Activated B cell treated with CpG ODN at 0.5 μM for 24 hours (primary cell): ENCODE measurements at regions not wholly inside any gene's neighbourhood (a gene's known extent, or its start where the extent isn't known, plus 50 kb on each side); places are given as distances from the start of the nearest gene placed in this dataset.

Source experiments
- ATAC-seq: fragments of 200-7000 bp; cut with Tn5 transposase; one replicate; pipeline ENCODE4 v1.10.0; 2021; ENCODE audit warnings: low read depth, mild to moderate bottlenecking, moderate library complexity
- CTCF ChIA-PET: fragments of 350-600 bp; sonication (Branson Sonifier 250); formaldehyde crosslinking; loops from one replicate; lab custom pipeline; 2021; ENCODE audit warnings: antibody characterized with exemption; lab: Charles Lee
- POLR2A ChIA-PET: fragments of 350-600 bp; sonication (Branson Sonifier 250); formaldehyde crosslinking; loops from one replicate; lab custom pipeline; 2021; ENCODE audit warnings: antibody characterized with exemption; lab: Charles Lee
- DNase-seq: peaks from one replicate; pipeline ENCODE4 v3.0.0; 2022
- H3K27ac Mint-ChIP-seq: one replicate; pipeline ENCODE4 v1.8.0; 2020; ENCODE audit warnings: mixed read lengths
- H3K27me3 Mint-ChIP-seq: one replicate; pipeline ENCODE4 v1.8.0; 2021; ENCODE audit warnings: mixed read lengths
- H3K36me3 Mint-ChIP-seq: one replicate; pipeline ENCODE4 v1.8.0; 2021; ENCODE audit warnings: low read depth, mixed read lengths
- H3K4me1 Mint-ChIP-seq: one replicate; pipeline ENCODE4 v1.8.0; 2021; ENCODE audit warnings: mixed read lengths
- H3K4me3 Mint-ChIP-seq: one replicate; pipeline ENCODE4 v1.8.0; 2020; ENCODE audit warnings: mild to moderate bottlenecking, mixed read lengths
- H3K9me3 Mint-ChIP-seq: one replicate; pipeline ENCODE4 v1.8.0; 2020; ENCODE audit warnings: mixed read lengths
- intact Hi-C: fragments of 100-400 bp; cut with micrococcal nuclease; formaldehyde crosslinking; loops from one replicate; pipeline ENCODE4 v1.15.1; 2024
- TF ChIP-seq, protein P1 (sequence below): fragments of 200-600 bp; IDR thresholded peaks from one replicate; pipeline ENCODE4 v1.8.0; 2022; ENCODE audit warnings: antibody characterized with exemption, mild to moderate bottlenecking

GRCh38 chr10:131391936-131392335, 80.4 kb upstream of the TCERG1L start:
- POLR2A ChIA-PET, result no interaction called here
- no peaks in the 10 kb centered on the region for H3K27me3 Mint-ChIP-seq
- no peak overlapping the region for H3K27ac Mint-ChIP-seq
- intact Hi-C loops, result no loop called here
- no peak for ATAC-seq
- TF ChIP-seq, protein P1, sequence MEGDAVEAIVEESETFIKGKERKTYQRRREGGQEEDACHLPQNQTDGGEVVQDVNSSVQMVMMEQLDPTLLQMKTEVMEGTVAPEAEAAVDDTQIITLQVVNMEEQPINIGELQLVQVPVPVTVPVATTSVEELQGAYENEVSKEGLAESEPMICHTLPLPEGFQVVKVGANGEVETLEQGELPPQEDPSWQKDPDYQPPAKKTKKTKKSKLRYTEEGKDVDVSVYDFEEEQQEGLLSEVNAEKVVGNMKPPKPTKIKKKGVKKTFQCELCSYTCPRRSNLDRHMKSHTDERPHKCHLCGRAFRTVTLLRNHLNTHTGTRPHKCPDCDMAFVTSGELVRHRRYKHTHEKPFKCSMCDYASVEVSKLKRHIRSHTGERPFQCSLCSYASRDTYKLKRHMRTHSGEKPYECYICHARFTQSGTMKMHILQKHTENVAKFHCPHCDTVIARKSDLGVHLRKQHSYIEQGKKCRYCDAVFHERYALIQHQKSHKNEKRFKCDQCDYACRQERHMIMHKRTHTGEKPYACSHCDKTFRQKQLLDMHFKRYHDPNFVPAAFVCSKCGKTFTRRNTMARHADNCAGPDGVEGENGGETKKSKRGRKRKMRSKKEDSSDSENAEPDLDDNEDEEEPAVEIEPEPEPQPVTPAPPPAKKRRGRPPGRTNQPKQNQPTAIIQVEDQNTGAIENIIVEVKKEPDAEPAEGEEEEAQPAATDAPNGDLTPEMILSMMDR, result no peak
- DNase-seq, result no peak
- CTCF ChIA-PET, result no interaction called here
- no peaks in the 10 kb centered on the region for H3K36me3 Mint-ChIP-seq
- H3K4me1 Mint-ChIP-seq, result no peaks in the 10 kb centered on the region
- H3K9me3 Mint-ChIP-seq, result no peaks in the 10 kb centered on the region
- no peak overlapping the region for H3K4me3 Mint-ChIP-seq

DNA sequence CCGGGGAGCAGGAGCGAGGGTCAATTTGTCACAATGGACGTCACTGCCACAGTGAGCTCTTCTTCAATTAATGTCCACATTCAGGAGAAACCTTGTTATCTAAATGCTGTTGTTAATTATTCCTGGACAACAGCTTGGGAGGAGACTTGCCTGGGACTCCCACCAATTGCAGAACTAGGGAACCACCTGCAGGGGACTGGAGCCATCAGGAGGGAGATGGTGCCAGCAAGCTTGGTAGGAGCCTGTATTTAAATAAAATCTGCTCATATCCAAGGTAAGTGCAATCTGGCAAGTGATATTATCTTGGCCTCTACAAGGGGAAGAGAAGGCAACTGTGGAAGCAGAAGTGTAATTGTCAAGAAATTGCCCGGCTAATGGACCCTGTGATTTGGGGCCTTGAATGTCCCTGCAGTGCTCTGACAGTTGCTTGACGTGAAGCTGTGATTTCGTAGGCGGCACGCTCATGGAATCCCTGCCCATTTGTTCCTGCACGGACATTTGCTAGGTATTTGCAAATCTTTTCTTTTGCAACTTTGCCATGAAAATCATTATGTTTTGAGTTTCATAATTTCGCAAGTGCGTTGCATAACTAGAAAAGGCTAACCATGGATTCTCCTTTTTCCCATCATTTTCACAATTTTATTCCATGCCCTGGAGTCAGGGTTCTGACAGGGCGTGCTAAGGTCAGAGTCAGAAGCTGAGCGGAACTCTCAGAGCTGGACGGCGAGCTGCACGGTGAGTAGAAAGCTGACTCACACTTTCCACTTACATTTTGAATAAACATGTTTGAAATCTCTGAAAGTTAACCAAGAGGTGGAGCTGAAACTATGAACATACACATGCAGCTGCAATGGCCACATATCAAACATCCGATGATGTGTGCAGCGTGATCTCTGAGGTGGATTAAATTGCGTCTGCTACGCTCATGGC, 84.9 kb upstream of the TCERG1L start:
- no peak overlapping the region for H3K4me3 Mint-ChIP-seq
- ChIA-PET POLR2A (no interaction called here), CTCF (no interaction called here)
- H3K9me3 Mint-ChIP-seq, result no peaks in the 10 kb centered on the region
- ATAC-seq (no peak), DNase-seq (no peak)
- no peak overlapping the region for H3K27ac Mint-ChIP-seq
- no peaks in the 10 kb centered on the region for H3K4me1 Mint-ChIP-seq
- no peaks in the 10 kb centered on the region for H3K36me3 Mint-ChIP-seq
- intact Hi-C loops, result no loop called here
- no peaks in the 10 kb centered on the region for H3K27me3 Mint-ChIP-seq
- TF ChIP-seq, protein P1, result no peak

GRCh38 chr10:131398166-131398565, 86.6 kb upstream of the TCERG1L start:
- TF ChIP-seq, protein P1, result no peak
- no peak for DNase-seq
- no peak for ATAC-seq
- intact Hi-C loops, result no loop called here
- Mint-ChIP-seq H3K27ac (no peak overlapping the region), H3K27me3 (no peaks in the 10 kb centered on the region), H3K4me1 (no peaks in the 10 kb centered on the region), H3K4me3 (no peak overlapping the region), H3K9me3 (no peaks in the 10 kb centered on the region), H3K36me3 (no peaks in the 10 kb centered on the region)
- POLR2A ChIA-PET, result no interaction called here
- CTCF ChIA-PET, result no interaction called here

- ATAC-seq (no peak), DNase-seq (no peak)
- H3K27ac Mint-ChIP-seq, result no peak overlapping the region
- H3K27me3 Mint-ChIP-seq, result no peaks in the 10 kb centered on the region
- H3K4me3 Mint-ChIP-seq, result no peak overlapping the region
- TF ChIP-seq, protein P1, result no peak
- ChIA-PET CTCF (no interaction called here), POLR2A (no interaction called here)
- H3K4me1 Mint-ChIP-seq, result no peaks in the 10 kb centered on the region
- H3K9me3 Mint-ChIP-seq, result no peaks in the 10 kb centered on the region
- no peaks in the 10 kb centered on the region for H3K36me3 Mint-ChIP-seq
- intact Hi-C loops, result no loop called here
These were observed 88.5 kb upstream of the TCERG1L start for GRCh38 chr10:131399981-131400380.

GRCh38 chr10:131400513-131400912, 89.0 kb upstream of the TCERG1L start:
- Mint-ChIP-seq H3K9me3 (no peaks in the 10 kb centered on the region), H3K27me3 (no peaks in the 10 kb centered on the region), H3K27ac (no peak overlapping the region), H3K36me3 (no peaks in the 10 kb centered on the region), H3K4me1 (no peaks in the 10 kb centered on the region), H3K4me3 (no peak overlapping the region)
- DNase-seq (no peak), ATAC-seq (no peak)
- TF ChIP-seq, protein P1, result no peak
- ChIA-PET CTCF (no interaction called here), POLR2A (no interaction called here)
- intact Hi-C loops, result no loop called here
